ENCODE measurements at regions not wholly inside any gene's neighbourhood (a gene's known extent, or its start where the extent isn't known, plus 50 kb on each side); places are given as distances from the start of the nearest gene placed in this dataset.
A peak's percentile ranks its signal among the peaks of the same experiment; 100 is the strongest.
"Not testable (repeated sequence)": the region's sequence is repeated elsewhere in the genome, so short reads cannot be mapped to it uniquely, and the experiment has no call there.

- DNase-seq (ENCODE audit: low read depth) = no peak
Measured at GRCh38 chr4:183816077-183816476, 89.0 kb upstream of the STOX2 start.

DNA sequence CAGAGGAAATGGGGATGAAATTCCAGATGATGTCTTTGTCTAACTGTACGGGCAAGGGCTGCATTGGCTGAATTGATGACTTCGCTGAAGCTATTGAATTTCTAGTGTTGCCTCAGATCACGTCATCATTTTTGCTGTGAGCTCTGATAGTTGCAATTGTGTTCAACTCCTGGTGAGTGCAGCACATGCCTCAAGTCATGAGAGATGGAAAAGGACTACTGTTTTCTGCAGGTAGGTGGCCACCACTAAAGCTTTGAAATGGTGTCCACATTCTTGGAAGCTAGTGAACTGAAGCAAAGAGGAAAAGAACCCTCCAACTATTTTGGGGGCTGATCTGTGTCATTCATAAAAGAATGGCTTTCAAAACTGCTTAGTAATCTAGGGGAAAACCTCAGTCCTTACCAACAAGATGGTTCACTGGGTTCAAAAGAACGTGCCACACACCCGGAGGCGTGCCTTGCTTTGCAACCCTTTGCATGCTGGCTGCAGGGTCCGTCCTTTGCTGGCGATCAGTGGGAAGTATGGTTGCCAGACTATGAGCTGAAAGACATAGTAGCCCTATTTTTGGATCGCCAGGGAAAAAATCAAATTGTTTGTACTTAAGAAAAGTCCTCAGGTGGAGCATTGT, 88.1 kb upstream of the STOX2 start:
- DNase-seq (ENCODE audit: low read depth) = no peak

DNA sequence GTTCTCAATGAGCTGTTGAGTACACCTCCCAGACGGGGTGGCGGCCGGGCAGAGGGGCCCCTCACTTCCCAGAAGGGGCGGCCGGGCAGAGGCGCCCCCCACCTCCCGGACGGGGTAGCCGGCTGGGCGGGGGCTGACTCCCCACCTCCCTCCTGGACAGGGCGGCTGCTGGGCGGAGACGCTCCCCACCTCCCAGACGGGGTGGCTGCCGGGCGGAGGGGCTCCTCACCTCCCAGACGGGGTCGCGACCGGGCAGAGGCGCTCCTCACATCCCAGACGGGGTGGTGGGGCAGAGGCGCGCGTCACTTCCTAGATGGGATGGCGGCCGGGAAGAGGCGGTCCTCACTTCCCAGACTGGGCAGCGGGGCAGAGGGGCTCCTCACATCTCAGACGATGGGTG, 86.5 kb upstream of the STOX2 start:
- not testable (repeated sequence) for DNase-seq (ENCODE audit: low read depth)

- no peak for DNase-seq (ENCODE audit: low read depth)
Measured at GRCh38 chr4:183821076-183821853, 83.8 kb upstream of the STOX2 start.

GRCh38 chr4:183823434-183823833, 81.7 kb upstream of the STOX2 start:
- no peak for DNase-seq (ENCODE audit: low read depth)

DNA sequence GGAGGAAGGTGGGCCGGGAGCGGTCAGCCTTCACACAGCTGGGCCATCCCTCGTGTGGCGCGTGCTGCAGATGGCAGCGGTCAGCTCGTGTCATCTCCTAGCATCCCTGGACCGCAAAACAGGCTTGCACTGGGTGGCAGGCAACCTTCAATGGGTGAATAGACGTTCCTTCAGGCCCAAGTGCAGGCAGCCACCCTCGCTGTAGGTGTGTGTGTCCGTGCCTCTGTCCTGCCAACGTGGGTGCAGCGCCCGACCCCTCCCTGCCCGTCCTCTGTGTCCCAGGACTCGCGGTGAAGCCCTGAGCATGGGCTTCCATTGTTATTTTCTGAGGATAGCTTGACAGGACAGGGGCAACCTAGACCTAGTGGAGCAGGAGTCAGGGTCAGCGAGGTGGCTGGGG, 79.8 kb upstream of the STOX2 start:
- DNase-seq (ENCODE audit: low read depth) = no peak

DNA sequence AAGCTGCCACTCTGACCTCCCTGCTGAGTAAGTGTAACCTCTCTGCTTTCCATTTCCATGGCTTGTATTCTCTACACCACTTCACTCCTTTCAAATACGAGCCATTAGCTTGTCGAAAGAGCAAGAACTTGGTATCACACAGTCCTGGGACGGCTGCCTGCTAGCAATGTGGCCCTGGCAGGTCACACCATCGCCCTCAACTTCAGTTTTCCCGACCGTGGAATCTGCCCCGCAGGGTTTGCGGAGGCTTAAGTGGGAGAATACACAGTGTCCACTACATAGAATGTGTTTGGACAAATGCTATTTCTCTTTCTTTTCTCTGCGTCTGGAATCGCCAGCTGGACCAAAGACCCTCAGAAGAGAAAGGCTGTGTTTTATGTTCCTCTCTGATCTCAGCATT, 78.6 kb upstream of the STOX2 start:
- no peak for DNase-seq (ENCODE audit: low read depth)

DNA sequence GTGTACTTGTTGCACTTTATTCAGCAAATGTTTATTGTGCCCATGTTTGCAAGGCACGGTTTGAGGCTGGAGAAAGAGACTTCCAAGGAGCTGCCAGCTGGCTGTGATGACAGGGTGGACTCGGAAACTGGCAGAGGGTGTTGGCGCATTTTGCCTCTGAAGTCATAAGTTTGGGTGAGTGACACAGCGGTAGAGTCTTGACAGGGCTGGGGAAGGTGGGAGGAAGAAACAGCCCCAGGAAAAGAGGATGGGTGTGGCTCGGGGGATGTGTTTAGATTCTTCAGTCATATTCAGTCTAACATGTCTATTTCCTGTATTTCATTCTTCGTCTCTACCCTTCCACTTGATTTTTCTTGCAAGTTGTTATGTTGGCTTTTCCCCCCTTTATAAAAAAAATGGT, 77.0 kb upstream of the STOX2 start:
- no peak for DNase-seq (ENCODE audit: low read depth)

- no peak for DNase-seq (ENCODE audit: low read depth)
Measured at GRCh38 chr4:183828839-183829238, 76.3 kb upstream of the STOX2 start.

GRCh38 chr4:183830438-183830985, 74.6 kb upstream of the STOX2 start:
- no peak for DNase-seq (ENCODE audit: low read depth)

GRCh38 chr4:183831026-183831446, 74.1 kb upstream of the STOX2 start:
- no peak for DNase-seq (ENCODE audit: low read depth)

DNA sequence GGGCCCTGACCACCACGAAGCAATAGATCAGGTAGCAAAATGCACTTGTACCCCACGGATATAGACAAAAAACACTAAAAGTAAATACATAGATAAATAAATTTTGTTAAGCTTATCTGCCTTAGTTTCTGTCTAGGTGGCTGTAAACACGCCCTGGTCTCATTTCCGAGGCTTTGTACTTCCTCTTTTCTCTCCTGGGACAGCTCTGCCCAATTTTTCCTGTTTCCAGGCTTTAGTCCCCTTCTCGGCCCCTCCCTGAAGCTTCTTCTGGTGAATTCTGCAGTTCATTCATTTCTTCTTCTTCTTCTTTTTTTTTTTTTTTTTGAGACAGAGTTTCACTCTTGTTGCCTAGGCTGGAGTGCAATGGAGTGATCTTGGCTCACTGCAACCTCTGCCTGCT, 73.4 kb upstream of the STOX2 start:
- DNase-seq (ENCODE audit: low read depth) = no peak

DNA sequence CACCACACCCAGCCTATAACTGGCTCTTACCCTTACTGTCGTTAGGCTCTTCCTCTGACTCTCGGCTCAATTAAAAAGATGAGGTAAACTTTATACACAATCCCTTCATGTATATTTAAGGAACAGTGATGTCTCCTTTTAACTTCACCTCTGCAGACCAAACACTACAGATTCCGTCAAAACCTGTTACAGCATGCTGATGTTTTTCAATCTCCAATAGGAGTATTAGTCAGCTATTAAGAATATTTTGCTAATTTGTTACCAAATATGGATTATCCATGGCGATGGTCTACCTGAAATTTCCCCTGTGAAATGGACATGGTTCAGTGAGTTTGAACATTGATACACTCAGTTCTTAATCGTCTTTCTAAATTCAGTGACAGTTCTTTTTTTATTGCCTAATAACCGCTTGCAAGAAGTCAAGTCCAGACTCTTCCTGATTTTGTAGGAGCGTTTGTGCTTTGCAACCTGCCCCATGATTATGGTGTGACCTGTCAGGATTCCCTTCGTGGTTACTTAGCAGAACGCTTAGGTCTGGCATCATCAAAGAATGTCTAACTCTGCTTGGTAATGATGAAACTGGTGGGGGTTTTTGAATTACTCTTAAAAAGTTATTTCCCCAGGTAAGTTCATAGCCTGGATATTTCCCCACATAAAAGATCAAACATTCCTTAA, 72.2 kb upstream of the STOX2 start:
- no peak for DNase-seq (ENCODE audit: low read depth)

- DNase-seq (ENCODE audit: low read depth) = no peak
Measured at GRCh38 chr4:183834252-183834651, 70.9 kb upstream of the STOX2 start.

DNA sequence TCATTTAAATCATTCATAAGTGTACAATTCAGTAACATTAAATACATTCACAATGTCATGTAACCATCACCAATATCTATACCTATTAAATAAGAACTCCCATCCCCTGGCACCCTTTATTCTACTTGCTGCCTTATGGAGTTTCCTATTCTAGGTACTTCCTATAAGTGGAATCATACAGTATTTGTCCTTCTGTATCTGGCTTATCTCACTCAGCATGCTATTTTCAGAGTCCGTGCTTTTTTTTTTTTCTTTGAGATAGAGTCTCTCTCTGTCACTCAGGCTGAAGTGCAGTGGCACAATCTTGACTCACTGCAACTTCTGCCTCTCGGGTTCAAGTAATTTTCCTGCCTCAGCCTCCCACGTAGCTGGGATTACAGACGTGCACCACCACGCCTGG, 67.9 kb upstream of the STOX2 start:
- DNase-seq (ENCODE audit: low read depth) = no peak

DNA sequence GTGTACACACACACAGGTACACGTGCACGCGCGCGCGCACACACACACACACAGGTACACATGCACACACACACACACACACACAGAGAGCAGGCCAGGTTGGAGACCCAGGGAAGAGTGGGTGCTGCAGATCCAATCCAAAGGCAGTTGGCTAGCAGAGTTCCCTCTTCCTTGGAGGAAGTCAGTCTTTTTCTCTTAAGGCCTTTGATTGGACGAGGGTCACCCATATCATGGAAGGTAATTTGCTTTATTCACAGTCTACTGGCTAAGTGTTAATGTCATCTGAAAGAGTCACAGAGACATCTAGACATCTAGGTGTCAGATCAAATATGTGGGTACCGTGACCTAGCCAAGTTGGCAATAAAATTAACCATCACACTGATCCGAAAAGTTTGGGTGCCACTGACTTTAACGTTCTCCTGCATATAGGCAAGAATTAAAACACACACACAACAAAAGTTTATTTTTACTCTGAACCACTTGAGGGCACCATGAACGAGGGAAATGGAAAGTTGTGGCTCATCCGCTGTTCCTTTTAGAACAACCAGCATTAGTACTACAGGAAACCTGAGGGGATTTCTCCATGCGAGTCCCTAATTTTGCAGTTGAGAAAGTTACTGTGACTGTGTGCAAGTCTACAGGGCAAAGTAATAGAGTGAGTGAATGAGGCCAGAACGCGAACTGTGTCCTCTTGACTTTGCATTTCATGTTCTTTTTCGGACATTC, 66.0 kb upstream of the STOX2 start:
- DNase-seq (ENCODE audit: low read depth) = no peak

DNA sequence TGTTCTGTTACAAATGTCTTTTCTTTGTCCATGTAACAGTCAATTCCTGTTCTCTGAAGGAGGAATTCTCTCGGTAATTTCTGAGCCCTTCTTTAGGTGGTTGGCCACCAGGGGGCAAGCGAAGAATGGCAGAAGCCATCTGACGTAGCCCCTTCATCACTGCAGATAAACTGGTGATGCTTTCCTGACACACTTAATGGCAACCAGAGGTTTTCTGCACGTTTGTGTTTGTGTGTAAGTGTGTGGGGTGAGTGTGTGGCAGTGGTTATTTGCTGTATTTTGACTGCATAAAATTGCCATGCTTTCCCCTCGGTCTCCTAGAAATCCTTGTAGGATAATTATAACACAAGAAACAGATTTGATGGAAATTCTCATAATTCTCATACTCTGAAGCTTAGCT, 64.8 kb upstream of the STOX2 start:
- DNase-seq (ENCODE audit: low read depth) = peak; percentile 23

DNA sequence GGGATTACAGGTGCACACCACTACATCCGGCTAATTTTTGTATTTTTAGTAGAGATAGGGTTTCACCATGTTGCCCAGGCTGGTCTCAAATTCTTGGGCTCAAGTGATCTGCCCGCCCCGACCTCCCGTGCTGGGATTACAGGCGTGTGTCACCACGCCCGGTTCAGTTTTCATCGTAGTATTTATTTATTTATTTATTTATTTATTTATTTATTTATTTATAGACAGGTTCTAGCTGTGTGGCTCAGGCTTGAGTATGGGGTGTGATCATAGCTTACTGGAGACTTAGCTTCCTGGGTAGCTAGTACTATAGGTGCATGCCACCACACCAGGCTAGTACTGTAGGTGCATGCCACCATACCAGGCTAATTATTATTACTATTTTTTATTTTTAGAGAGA, 64.1 kb upstream of the STOX2 start:
- no peak for DNase-seq (ENCODE audit: low read depth)

DNA sequence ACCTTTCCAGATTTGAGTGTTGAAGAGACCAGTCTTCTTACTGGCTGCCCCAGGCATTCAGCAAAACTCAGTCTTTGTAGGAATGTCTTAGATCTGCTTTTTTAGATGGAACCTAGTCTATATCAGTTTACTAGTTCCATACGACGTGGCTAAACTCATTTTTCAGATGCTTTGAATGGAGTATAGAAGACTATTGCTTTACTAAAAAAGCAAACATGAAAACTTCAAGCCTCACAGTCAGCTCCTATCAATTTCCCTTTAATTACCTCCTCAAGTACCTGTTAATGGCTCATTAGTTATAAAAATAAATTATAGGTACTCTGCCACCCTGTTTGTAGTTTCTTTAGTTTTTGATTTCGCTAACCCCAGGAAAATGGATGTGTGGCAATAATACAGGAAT, 63.0 kb upstream of the STOX2 start:
- no peak for DNase-seq (ENCODE audit: low read depth)

GRCh38 chr4:183843248-183843671, 61.8 kb upstream of the STOX2 start:
- no peak for DNase-seq (ENCODE audit: low read depth)

DNA sequence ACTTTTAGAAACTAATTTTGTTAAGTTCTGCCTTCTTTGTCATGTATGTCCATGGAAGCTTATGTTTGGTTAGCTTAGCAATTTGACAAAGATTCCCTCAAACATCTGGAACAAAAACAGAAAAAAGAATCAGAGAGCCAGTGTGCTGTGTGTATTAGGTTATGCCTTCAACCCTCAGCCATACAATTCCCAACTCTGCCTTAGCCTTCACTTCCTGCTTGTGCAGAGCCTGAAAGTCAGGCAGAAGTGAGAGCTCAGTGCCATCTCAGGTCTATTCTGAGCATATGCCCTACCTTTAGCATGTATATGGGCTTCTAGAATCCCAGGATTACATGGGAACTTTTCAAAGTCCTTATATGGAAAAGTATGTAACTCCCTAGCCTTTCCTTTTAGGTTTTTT, 58.2 kb upstream of the STOX2 start:
- DNase-seq (ENCODE audit: low read depth) = no peak

DNA sequence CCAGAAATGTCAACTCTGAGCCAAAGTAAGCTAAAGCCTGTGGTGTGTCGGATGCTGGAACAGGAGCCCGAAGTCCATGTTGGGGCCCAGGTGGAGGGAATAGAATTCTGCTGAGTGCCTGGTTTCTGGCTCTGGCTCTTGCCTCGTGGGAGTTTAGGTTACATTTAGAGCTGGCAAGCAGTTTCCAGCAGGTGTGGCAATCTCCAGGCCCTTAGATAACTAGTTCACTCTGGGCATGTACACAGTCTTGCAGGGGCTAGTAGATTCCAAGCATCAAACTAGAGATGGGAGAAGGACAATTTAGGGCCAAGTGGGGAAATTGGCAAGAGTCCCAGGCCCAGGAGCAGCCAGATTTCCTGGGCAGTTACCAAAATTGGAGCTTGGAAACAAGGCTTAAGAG, 56.3 kb upstream of the STOX2 start:
- no peak for DNase-seq (ENCODE audit: low read depth)
